ENCODE measurements at regions not wholly inside any gene's neighbourhood (a gene's known extent, or its start where the extent isn't known, plus 50 kb on each side); places are given as distances from the start of the nearest gene placed in this dataset.
A peak's percentile ranks its signal among the peaks of the same experiment; 100 is the strongest.

DNA sequence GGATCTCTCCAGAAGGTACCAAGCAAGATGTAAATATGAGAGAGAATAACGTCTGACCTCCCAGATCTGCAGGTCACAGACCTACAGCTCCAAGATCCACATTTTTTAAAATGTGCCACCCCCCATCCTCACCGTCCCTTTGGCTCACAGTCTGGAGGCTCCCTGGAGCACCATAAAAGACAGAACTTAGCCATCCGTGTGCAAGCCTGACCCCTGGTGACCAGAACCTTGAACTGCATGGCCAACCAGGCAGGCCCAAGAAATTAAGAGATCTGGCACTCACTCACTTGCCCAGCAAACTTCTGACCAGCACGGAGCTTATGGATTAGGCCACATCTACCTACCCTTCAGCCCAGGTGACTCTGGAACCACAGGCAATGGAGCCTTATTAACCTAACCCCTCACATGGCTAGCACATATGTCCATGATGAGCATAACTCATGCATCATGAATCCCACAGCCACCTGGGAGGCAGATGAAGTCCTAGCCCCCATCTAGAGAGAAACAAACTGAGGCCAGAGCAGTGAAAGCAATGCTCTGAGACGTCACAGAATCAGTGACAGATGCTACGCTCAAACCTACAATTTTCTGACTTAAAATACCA lies 275.3 kb downstream of the UACA start:
- H3K4me1 ChIP-seq, result peaks cover 8% of the 10 kb centered on the region
- TF ChIP-seq POLR2A (IDR thresholded peaks at IDR 0.05) (no peak), POLR2AphosphoS5 (IDR thresholded peaks at IDR 0.05; ENCODE audit: insufficient read depth in 1 of 2, low read depth in 1 of 2) (no peak)
- TF ChIP-seq, protein P1, sequence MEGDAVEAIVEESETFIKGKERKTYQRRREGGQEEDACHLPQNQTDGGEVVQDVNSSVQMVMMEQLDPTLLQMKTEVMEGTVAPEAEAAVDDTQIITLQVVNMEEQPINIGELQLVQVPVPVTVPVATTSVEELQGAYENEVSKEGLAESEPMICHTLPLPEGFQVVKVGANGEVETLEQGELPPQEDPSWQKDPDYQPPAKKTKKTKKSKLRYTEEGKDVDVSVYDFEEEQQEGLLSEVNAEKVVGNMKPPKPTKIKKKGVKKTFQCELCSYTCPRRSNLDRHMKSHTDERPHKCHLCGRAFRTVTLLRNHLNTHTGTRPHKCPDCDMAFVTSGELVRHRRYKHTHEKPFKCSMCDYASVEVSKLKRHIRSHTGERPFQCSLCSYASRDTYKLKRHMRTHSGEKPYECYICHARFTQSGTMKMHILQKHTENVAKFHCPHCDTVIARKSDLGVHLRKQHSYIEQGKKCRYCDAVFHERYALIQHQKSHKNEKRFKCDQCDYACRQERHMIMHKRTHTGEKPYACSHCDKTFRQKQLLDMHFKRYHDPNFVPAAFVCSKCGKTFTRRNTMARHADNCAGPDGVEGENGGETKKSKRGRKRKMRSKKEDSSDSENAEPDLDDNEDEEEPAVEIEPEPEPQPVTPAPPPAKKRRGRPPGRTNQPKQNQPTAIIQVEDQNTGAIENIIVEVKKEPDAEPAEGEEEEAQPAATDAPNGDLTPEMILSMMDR (IDR thresholded peaks at IDR 0.05), result peak; percentile 81 to 98 (median 82)
- intact Hi-C loops (cut with DNase I), result loop anchor here (10.0 kb wide), 1 partner anchor 1013 kb away; no protein-coding TSS in a partner anchor
- H3K36me3 ChIP-seq, result no peaks in the 10 kb centered on the region
- H3K4me3 ChIP-seq, result no peak overlapping the region
- no peaks in the 10 kb centered on the region for H3K27me3 ChIP-seq
- no peak for DNase-seq (ENCODE audit: extremely low spot score in 2 of 2)
- H3K9me3 ChIP-seq, result no peaks in the 10 kb centered on the region
- H3K27ac ChIP-seq, result no peak overlapping the region

GRCh38 chr15:70487387-70487740 lies 276.0 kb downstream of the UACA start:
- Histone ChIP-seq H3K27ac (no peak overlapping the region), H3K4me1 (peaks cover under 1% of the 10 kb centered on the region), H3K36me3 (no peaks in the 10 kb centered on the region), H3K27me3 (no peaks in the 10 kb centered on the region), H3K4me3 (no peak overlapping the region), H3K9me3 (no peaks in the 10 kb centered on the region)
- DNase-seq (ENCODE audit: extremely low spot score in 2 of 2), result no peak
- TF ChIP-seq POLR2A (IDR thresholded peaks at IDR 0.05) (no peak), POLR2AphosphoS5 (IDR thresholded peaks at IDR 0.05; ENCODE audit: insufficient read depth in 1 of 2, low read depth in 1 of 2) (no peak)
- TF ChIP-seq, protein P1 (IDR thresholded peaks at IDR 0.05), result no peak
- intact Hi-C loops (cut with DNase I), result loop anchor here (10.0 kb wide), 1 partner anchor 1013 kb away; no protein-coding TSS in a partner anchor

GRCh38 chr15:70486451-70487386 lies 276.6 kb downstream of the UACA start:
- Histone ChIP-seq H3K4me1 (no peaks in the 10 kb centered on the region), H3K4me3 (no peak overlapping the region), H3K27me3 (no peaks in the 10 kb centered on the region), H3K27ac (no peak overlapping the region), H3K9me3 (no peaks in the 10 kb centered on the region), H3K36me3 (no peaks in the 10 kb centered on the region)
- intact Hi-C loops (cut with DNase I), result loop anchor here (10.0 kb wide), 1 partner anchor 1012 kb away; no protein-coding TSS in a partner anchor
- no peak for DNase-seq (ENCODE audit: extremely low spot score in 2 of 2)
- TF ChIP-seq POLR2AphosphoS5 (IDR thresholded peaks at IDR 0.05; ENCODE audit: insufficient read depth in 1 of 2, low read depth in 1 of 2), result no peak

GRCh38 chr15:70486012-70486411 lies 277.3 kb downstream of the UACA start:
- H3K36me3 ChIP-seq, result no peaks in the 10 kb centered on the region
- H3K27me3 ChIP-seq, result no peaks in the 10 kb centered on the region
- no peak overlapping the region for H3K27ac ChIP-seq
- TF ChIP-seq, protein P1 (IDR thresholded peaks at IDR 0.05), result no peak
- TF ChIP-seq POLR2AphosphoS5 (IDR thresholded peaks at IDR 0.05; ENCODE audit: insufficient read depth in 1 of 2, low read depth in 1 of 2) (no peak), POLR2A (IDR thresholded peaks at IDR 0.05) (no peak)
- no peak for DNase-seq (ENCODE audit: extremely low spot score in 2 of 2)
- intact Hi-C loops (cut with DNase I), result loop anchor here (10.0 kb wide), 1 partner anchor 1011 kb away; no protein-coding TSS in a partner anchor
- H3K4me1 ChIP-seq, result no peaks in the 10 kb centered on the region
- no peak overlapping the region for H3K4me3 ChIP-seq
- H3K9me3 ChIP-seq, result no peaks in the 10 kb centered on the region

DNA sequence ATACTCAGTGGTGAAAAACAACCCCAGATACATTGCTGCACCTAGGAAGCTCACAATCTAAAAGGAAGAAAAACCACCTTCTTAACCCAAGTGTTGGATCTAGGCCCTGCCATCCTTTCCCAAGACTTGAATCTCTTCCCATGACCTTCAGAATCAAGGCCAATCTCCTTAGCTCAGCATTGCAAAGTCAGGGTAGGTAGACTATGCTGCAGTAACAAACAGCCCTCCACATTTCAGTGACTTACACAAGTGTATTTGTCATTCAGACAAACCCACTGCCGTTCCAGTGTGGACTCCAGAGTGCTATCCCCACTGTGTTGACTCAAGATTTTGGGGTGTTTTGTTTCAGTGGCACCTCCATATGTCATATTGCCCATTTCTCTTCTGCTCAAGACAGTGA lies 278.4 kb downstream of the UACA start:
- no peaks in the 10 kb centered on the region for H3K36me3 ChIP-seq
- no peak overlapping the region for H3K4me3 ChIP-seq
- H3K27ac ChIP-seq, result no peak overlapping the region
- H3K4me1 ChIP-seq, result no peaks in the 10 kb centered on the region
- H3K9me3 ChIP-seq, result no peaks in the 10 kb centered on the region
- H3K27me3 ChIP-seq, result no peaks in the 10 kb centered on the region
- no peak for TF ChIP-seq POLR2AphosphoS5 (IDR thresholded peaks at IDR 0.05; ENCODE audit: insufficient read depth in 1 of 2, low read depth in 1 of 2)
- no peak for TF ChIP-seq POLR2A (IDR thresholded peaks at IDR 0.05)
- TF ChIP-seq, protein P1 (IDR thresholded peaks at IDR 0.05), result no peak
- intact Hi-C loops (cut with DNase I), result loop anchor here (5.0 to 10.0 kb wide), 2 partner anchors 218 to 1010 kb away; no protein-coding TSS in a partner anchor
- no peak for DNase-seq (ENCODE audit: extremely low spot score in 2 of 2)
